ENCODE measurements at regions not wholly inside any gene's neighbourhood (a gene's known extent, or its start where the extent isn't known, plus 50 kb on each side); places are given as distances from the start of the nearest gene placed in this dataset.

DNA sequence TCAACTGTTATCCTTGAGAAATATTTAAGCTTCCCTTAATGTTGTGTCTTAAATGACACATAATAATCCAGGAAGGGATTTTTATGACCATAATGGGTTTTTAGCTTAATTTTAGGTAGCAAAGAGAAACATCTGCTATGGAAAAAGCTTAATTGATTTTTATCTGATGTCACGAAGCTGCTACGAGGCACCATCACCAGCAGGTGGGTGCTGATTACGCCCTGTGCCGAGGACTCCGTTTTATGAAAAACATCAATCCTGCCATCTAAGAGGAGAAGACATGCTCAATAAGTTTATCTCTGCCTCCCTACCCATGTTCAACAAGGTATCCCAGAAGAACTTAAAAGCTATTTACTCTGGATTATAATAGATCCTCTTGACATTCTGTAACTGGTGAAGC is 280.6 kb upstream of the ZFP42 start:
- Histone ChIP-seq H3K36me3 (no peaks in the 10 kb centered on the region), H3K4me1 (no peaks in the 10 kb centered on the region), H3K4me3 (no peak overlapping the region), H3K9me3 (no peaks in the 10 kb centered on the region), H3K27ac (no peak overlapping the region), H3K27me3 (no peaks in the 10 kb centered on the region)
- no peak for DNase-seq (ENCODE audit: extremely low spot score in 2 of 2)
- intact Hi-C loops (cut with DNase I) = no loop called here
- TF ChIP-seq POLR2A (IDR thresholded peaks at IDR 0.05) (no peak), POLR2AphosphoS5 (IDR thresholded peaks at IDR 0.05; ENCODE audit: insufficient read depth in 1 of 2, low read depth in 1 of 2) (no peak)
- TF ChIP-seq, protein P1, sequence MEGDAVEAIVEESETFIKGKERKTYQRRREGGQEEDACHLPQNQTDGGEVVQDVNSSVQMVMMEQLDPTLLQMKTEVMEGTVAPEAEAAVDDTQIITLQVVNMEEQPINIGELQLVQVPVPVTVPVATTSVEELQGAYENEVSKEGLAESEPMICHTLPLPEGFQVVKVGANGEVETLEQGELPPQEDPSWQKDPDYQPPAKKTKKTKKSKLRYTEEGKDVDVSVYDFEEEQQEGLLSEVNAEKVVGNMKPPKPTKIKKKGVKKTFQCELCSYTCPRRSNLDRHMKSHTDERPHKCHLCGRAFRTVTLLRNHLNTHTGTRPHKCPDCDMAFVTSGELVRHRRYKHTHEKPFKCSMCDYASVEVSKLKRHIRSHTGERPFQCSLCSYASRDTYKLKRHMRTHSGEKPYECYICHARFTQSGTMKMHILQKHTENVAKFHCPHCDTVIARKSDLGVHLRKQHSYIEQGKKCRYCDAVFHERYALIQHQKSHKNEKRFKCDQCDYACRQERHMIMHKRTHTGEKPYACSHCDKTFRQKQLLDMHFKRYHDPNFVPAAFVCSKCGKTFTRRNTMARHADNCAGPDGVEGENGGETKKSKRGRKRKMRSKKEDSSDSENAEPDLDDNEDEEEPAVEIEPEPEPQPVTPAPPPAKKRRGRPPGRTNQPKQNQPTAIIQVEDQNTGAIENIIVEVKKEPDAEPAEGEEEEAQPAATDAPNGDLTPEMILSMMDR (IDR thresholded peaks at IDR 0.05) = no peak

DNA sequence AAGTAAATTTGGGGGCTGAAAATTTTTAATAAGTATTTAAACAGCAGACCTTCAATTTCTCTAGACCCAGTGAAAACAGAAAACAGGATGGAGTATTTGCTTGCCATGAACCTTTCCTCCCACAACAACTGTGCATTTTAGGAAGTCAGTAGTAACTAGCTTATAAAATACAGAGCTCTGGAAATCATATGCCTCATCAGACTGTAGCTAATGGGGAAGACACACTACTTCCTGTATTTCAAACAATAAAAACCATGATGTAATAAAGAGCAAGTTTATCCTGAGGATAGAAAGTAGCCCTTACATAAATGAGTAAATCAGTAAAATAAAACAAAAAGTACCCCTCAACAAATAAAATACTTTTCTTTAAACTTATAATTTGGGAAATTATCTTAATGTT is 280.1 kb upstream of the ZFP42 start:
- no peaks in the 10 kb centered on the region for H3K9me3 ChIP-seq
- no peak for DNase-seq (ENCODE audit: extremely low spot score in 2 of 2)
- no peak overlapping the region for H3K4me3 ChIP-seq
- no peaks in the 10 kb centered on the region for H3K27me3 ChIP-seq
- TF ChIP-seq, protein P1 (IDR thresholded peaks at IDR 0.05) = no peak
- TF ChIP-seq POLR2A (IDR thresholded peaks at IDR 0.05) (no peak), POLR2AphosphoS5 (IDR thresholded peaks at IDR 0.05; ENCODE audit: insufficient read depth in 1 of 2, low read depth in 1 of 2) (no peak)
- H3K27ac ChIP-seq = no peak overlapping the region
- H3K4me1 ChIP-seq = no peaks in the 10 kb centered on the region
- no peaks in the 10 kb centered on the region for H3K36me3 ChIP-seq
- intact Hi-C loops (cut with DNase I) = no loop called here

DNA sequence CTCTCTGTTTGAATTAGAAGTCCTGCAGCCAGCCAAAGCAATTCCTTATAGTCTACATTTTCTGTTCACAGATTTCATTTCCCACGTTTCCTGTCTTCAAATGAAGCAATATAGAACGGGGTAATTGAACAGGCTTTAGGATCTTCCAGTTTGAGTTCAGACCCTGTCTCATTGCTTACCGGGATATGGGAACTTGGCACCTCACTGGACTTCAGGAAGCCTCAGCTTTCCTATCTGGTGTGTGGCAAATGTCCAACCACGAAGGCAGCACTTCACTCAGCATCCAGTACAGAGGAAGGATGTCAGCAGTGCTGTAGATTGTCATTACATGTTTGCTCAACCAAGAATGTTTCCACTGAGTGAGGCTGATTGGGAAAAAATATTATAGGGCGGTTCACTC is 271.1 kb upstream of the ZFP42 start:
- no peak for DNase-seq (ENCODE audit: extremely low spot score in 2 of 2)
- no peak overlapping the region for H3K27ac ChIP-seq
- TF ChIP-seq, protein P1 (IDR thresholded peaks at IDR 0.05) = no peak
- no peak for TF ChIP-seq POLR2A (IDR thresholded peaks at IDR 0.05)
- no peak for TF ChIP-seq POLR2AphosphoS5 (IDR thresholded peaks at IDR 0.05; ENCODE audit: insufficient read depth in 1 of 2, low read depth in 1 of 2)

DNA sequence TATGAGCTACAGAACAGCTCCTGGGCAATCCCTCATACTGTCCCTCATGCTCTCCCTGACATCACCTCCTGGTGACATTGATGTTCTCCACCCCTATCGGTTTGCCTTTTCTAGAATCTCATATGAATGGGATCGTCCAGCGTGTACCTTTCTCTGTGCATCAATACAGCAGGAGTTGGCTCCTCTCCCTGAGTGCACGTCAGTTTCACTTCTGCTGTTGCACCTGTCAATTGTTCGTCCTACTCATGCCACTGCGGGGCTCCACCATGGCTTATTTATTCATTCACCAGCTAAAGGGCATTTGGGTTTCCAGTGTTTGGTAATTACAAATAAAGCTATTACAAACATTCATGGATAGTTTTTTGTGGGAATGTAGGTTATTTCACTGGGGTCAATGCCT is 269.1 kb upstream of the ZFP42 start:
- Histone ChIP-seq H3K36me3 (no peaks in the 10 kb centered on the region), H3K9me3 (no peaks in the 10 kb centered on the region), H3K27me3 (no peaks in the 10 kb centered on the region), H3K27ac (no peak overlapping the region), H3K4me1 (no peaks in the 10 kb centered on the region), H3K4me3 (no peak overlapping the region)
- no peak for DNase-seq (ENCODE audit: extremely low spot score in 2 of 2)
- TF ChIP-seq POLR2A (IDR thresholded peaks at IDR 0.05) (no peak), POLR2AphosphoS5 (IDR thresholded peaks at IDR 0.05; ENCODE audit: insufficient read depth in 1 of 2, low read depth in 1 of 2) (no peak)
- TF ChIP-seq, protein P1 (IDR thresholded peaks at IDR 0.05) = no peak
- intact Hi-C loops (cut with DNase I) = no loop called here

More for the DNA sequence above, 271.1 kb upstream of the ZFP42 start:
- Histone ChIP-seq H3K36me3 (no peaks in the 10 kb centered on the region), H3K4me1 (no peaks in the 10 kb centered on the region), H3K27me3 (no peaks in the 10 kb centered on the region), H3K4me3 (no peak overlapping the region), H3K9me3 (no peaks in the 10 kb centered on the region)
- intact Hi-C loops (cut with DNase I) = no loop called here

DNA sequence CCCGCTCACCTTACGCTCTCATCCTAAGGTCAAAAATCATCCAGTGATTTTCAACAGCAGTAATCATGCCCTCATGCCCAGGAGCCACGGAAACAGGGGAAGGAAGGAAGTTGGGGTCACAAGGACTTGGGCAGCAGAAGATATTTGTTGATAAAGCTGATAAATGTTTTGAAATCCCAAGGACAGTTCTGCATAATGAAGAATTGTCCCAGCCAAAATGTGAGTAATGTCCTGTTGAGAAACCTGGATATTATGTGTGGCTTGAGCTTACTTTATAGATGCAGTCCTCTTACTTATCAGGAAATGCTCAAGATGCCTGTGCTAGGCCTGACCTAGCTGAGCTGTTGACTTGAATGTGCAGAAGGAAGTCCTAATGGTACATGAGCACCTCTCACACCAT is 263.0 kb upstream of the ZFP42 start:
- intact Hi-C loops (cut with DNase I) = no loop called here

More for the DNA sequence above, 263.0 kb upstream of the ZFP42 start:
- Histone ChIP-seq H3K4me1 (no peaks in the 10 kb centered on the region), H3K27ac (no peak overlapping the region), H3K9me3 (no peaks in the 10 kb centered on the region), H3K4me3 (no peak overlapping the region), H3K36me3 (no peaks in the 10 kb centered on the region), H3K27me3 (no peaks in the 10 kb centered on the region)
- DNase-seq (ENCODE audit: extremely low spot score in 2 of 2) = no peak
- TF ChIP-seq POLR2AphosphoS5 (IDR thresholded peaks at IDR 0.05; ENCODE audit: insufficient read depth in 1 of 2, low read depth in 1 of 2) (no peak), POLR2A (IDR thresholded peaks at IDR 0.05) (no peak)
- TF ChIP-seq, protein P1 (IDR thresholded peaks at IDR 0.05) = no peak
